K562 (cell line): ENCODE measurements at regions not wholly inside any gene's neighbourhood (a gene's known extent, or its start where the extent isn't known, plus 50 kb on each side); places are given as distances from the start of the nearest gene placed in this dataset.

Source experiments
- ATAC-seq: fragments of 200-7000 bp; cut with Tn5 transposase; 3 replicates; pipeline ENCODE4 v1.9.1; 2020; ENCODE audit warnings: moderate library complexity
- BruUV-seq: library from RNA; stranded (reverse); fragments of 400-500 nt; replicated peaks from 2 replicates; lab custom pipeline; 2021; lab: Mats Ljungman, UMichigan
- CTCF ChIA-PET: fragments of 300-600 bp; formaldehyde crosslinking; extraction: SDS; loops from one replicate; lab custom pipeline; 2021; ENCODE audit warnings: low intra/inter-chr PET ratio; lab: Yijun Ruan, JAX
- POLR2A ChIA-PET: fragments of 300-600, 350-650 bp; sonication (Branson Sonifier 250); formaldehyde crosslinking; extraction: SDS; loops from one replicate; lab custom pipeline; 2021; ENCODE audit warnings: antibody characterized with exemption, inconsistent platforms; lab: Yijun Ruan, JAX
- DNase-seq, 4 experiments: peaks; one replicate each; pipeline versions ENCODE4 v3.0.0 to v3.0.0-alpha.2; 2011 to 2018; ENCODE audit warnings: low spot score in 3 of 4, mixed read lengths in 3 of 4; ENCODE audit errors: extremely low read depth in 1 of 4
- FAIRE-seq: peaks from 2 replicates; lab custom pipeline; 2011; peaks lifted over from hg19 to GRCh38; lab: Jason Lieb, UNC
- H2AFZ ChIP-seq: 2 replicates; pipeline ENCODE4 v1.6.0; 2011; ENCODE audit warnings: low read depth, low read length, control low read depth, inconsistent platforms
- H3K27ac ChIP-seq: fragments of 200-600 bp; 3 replicates; pipeline ENCODE4 v1.8.0; 2011; ENCODE audit warnings: low read depth, mild to moderate bottlenecking, control low read depth, inconsistent platforms, low read length, moderate library complexity, mixed read lengths; ENCODE audit errors: extremely low read depth
- H3K27me3 ChIP-seq, 2 experiments: fragments of 300-600 bp in 1 of 2; 2 replicates in 1 of 2; 3 replicates in 1 of 2; pipeline versions ENCODE4 v1.6.0 to v1.8.0; 2011; ENCODE audit warnings: inconsistent platforms in 2 of 2, low read length in 2 of 2, mild to moderate bottlenecking in 1 of 2, mixed read lengths in 1 of 2, moderate library complexity in 1 of 2; ENCODE audit not compliant: control insufficient read depth in 2 of 2, insufficient read depth in 2 of 2
- H3K36me3 ChIP-seq: fragments of 300-600 bp; 3 replicates; pipeline ENCODE4 v1.8.0; 2011; ENCODE audit warnings: mild to moderate bottlenecking, low read length, inconsistent platforms; ENCODE audit not compliant: control insufficient read depth, insufficient read depth
- H3K4me1 ChIP-seq, 2 experiments: fragments of 200-600 bp in 1 of 2; replicated peaks in 1 of 2; 2 replicates in 1 of 2; 3 replicates in 1 of 2; pipeline versions ENCODE4 v1.5.1 to v1.8.0; 2011; ENCODE audit warnings: inconsistent platforms in 2 of 2, low read length in 2 of 2, mild to moderate bottlenecking in 1 of 2, mixed read lengths in 1 of 2, moderate library complexity in 1 of 2; ENCODE audit not compliant: control insufficient read depth in 2 of 2, insufficient read depth in 2 of 2
- H3K4me2 ChIP-seq: 2 replicates; pipeline ENCODE4 v1.6.1; 2011; ENCODE audit warnings: low read length, control low read depth, inconsistent platforms, mixed read lengths; ENCODE audit not compliant: insufficient read depth
- H3K4me3 ChIP-seq: fragments of 200-600 bp; sonication (generic), shearing (Covaris generic); 2 replicates; pipeline ENCODE4 v1.5.1; 2016; ENCODE audit warnings: control low read depth, inconsistent platforms
- H3K79me2 ChIP-seq: fragments of 200-600 bp; 3 replicates; pipeline ENCODE4 v1.8.0; 2011; ENCODE audit warnings: low read length, inconsistent platforms; ENCODE audit not compliant: control insufficient read depth, insufficient read depth
- H3K9ac ChIP-seq, 2 experiments: 2 replicates each; pipeline versions ENCODE4 v1.6.0 to v1.6.1; 2011; ENCODE audit warnings: low read depth in 2 of 2, low read length in 2 of 2, control low read depth in 1 of 2, inconsistent platforms in 1 of 2, mild to moderate bottlenecking in 1 of 2, mixed read lengths in 1 of 2; ENCODE audit not compliant: insufficient read depth in 1 of 2
- H3K9me1 ChIP-seq: one replicate; pipeline ENCODE4 v1.6.0; 2011; ENCODE audit warnings: inconsistent platforms, mild to moderate bottlenecking, low read length, moderate library complexity; ENCODE audit not compliant: control insufficient read depth, insufficient read depth
- H3K9me3 ChIP-seq: replicated peaks from 2 replicates; pipeline ENCODE4 v1.5.1; 2011; ENCODE audit warnings: low read depth, low read length, inconsistent platforms; ENCODE audit not compliant: control insufficient read depth, insufficient read depth
- H4K20me1 ChIP-seq: replicated peaks from 2 replicates; pipeline ENCODE4 v1.6.1; 2011; ENCODE audit warnings: low read length, inconsistent platforms, mixed read lengths; ENCODE audit not compliant: control insufficient read depth, insufficient read depth
- DLX4 ChIP-seq: fragments of 250-450 bp; sonication (Bioruptor Pico); IDR thresholded peaks from 2 replicates; pipeline ENCODE4 v1.6.1; 2021; ENCODE audit warnings: mild to moderate bottlenecking
- ESRRA ChIP-seq: fragments of 450-650 bp; IDR thresholded peaks from 2 replicates; pipeline ENCODE4 v1.6.1; 2014; ENCODE audit warnings: low read depth, mild to moderate bottlenecking, moderate library complexity, borderline replicate concordance
- NFRKB ChIP-seq: fragments of 450-650 bp; IDR thresholded peaks from 2 replicates; pipeline ENCODE4 v1.6.1; 2016; ENCODE audit warnings: low read depth
- PYGO2 ChIP-seq: fragments of 450-650 bp; IDR thresholded peaks from 2 replicates; pipeline ENCODE4 v1.6.1; 2016; ENCODE audit warnings: mild to moderate bottlenecking, missing genetic modification characterization, moderate library complexity, missing compliant biosample characterization
- SIN3B ChIP-seq: fragments of 450-650 bp; IDR thresholded peaks from 2 replicates; pipeline ENCODE4 v1.6.1; 2017; ENCODE audit warnings: low read depth, mild to moderate bottlenecking, moderate library complexity
- YY1 ChIP-seq, 3 experiments: IDR thresholded peaks; 2 replicates each; pipeline ENCODE4 v1.6.1; 2011; ENCODE audit warnings: low read length in 2 of 3, mild to moderate bottlenecking in 2 of 3, moderate library complexity in 2 of 3, borderline replicate concordance in 1 of 3, control low read depth in 1 of 3, low read depth in 1 of 3; ENCODE audit not compliant: insufficient read depth in 3 of 3, insufficient replicate concordance in 2 of 3, control insufficient read depth in 1 of 3, insufficient read length in 1 of 3; ENCODE audit errors: extremely low read depth in 1 of 3
- ZBTB8A ChIP-seq: fragments of 450-650 bp; IDR thresholded peaks from 2 replicates; pipeline ENCODE4 v1.6.1; 2018; ENCODE audit warnings: mild to moderate bottlenecking, moderate library complexity; ENCODE audit not compliant: partially characterized antibody
- in situ Hi-C: fragments of 300-500 bp; cut with MboI; formaldehyde crosslinking; loops from 4 replicates; pipeline ENCODE4 v1.15.0; 2018; ENCODE audit warnings: inconsistent platforms, mixed read lengths
- intact Hi-C: fragments of 100-400 bp; cut with micrococcal nuclease; formaldehyde crosslinking; loops from 2 replicates; pipeline ENCODE4 v1.14.2; 2022

DNA sequence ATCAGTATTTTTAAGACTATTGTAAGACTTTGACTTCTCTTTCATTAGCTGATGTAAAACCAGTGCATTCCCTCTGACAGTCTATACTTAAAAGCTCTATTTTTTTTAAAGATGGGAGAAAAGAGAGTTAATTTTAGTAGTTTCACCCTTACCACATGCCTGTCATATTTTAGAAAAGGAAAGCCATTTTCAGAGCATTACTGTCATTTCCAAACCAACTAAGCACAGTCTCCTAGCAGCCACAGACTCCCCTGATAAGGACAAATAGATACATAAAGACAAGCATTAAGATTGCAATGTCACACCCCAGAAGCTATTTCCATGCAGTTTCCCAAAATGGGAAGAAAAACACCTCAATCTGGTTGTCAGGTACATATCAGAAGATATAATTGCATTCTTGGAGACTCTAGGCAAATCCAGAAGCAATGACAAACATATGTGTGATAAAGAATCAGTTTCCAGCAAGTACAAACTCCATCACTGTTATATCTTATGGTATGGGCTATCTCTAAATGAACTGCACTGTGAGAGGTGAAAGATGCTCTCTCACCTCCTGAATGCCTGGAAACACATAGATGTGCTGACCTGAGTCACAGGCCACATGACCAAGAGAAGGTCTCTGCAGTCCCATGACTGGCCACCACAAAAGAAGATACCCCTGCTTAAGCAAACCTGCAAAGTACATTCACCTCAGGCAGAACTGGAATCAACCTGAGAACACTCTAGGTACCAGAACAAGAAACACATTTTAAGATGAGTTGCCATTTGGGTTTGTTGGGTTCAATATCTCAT, 303.3 kb downstream of the POU4F1 start:
- ChIA-PET CTCF (interaction anchor here (0.6 kb wide), 1 partner anchor 464 kb away, joined by 3 read pairs; no protein-coding TSS in a partner anchor), POLR2A (no interaction called here)
- Histone ChIP-seq H2AFZ (no peak overlapping the region), H3K4me1 (no peaks in the 10 kb centered on the region), H3K9ac (no peak overlapping the region), H3K27me3 (no peaks in the 10 kb centered on the region), H3K9me1 (no peaks in the 10 kb centered on the region), H3K9me3 (no peaks in the 10 kb centered on the region), H3K36me3 (no peaks in the 10 kb centered on the region), H3K4me3 (no peak overlapping the region)
- DNase-seq, result no peak
- no peak for FAIRE-seq
- intact Hi-C loops, result no loop called here
- TF ChIP-seq DLX4 (CRISPR knock-in tag) (no peak), SIN3B (no peak), NFRKB (no peak), PYGO2 (tag) (no peak), ESRRA (no peak), ZBTB8A (no peak), YY1 (IDR thresholded peaks at IDR 0.05; ENCODE audit: borderline replicate concordance in 1 of 3, control insufficient read depth in 1 of 3, extremely low read depth in 1 of 3, insufficient read depth in 3 of 3, insufficient read length in 1 of 3, insufficient replicate concordance in 2 of 3, low read depth in 1 of 3, low read length in 2 of 3) (no peak)
- TF ChIP-seq, all 486 proteins: peak for 0
- no TSS peak for BruUV-seq
- no peak for ATAC-seq
- Histone ChIP-seq H3K79me2 (no peaks in the 10 kb centered on the region), H3K27ac (no peak overlapping the region), H3K4me2 (no peak overlapping the region), H4K20me1 (no peaks in the 10 kb centered on the region)
- in situ Hi-C loops, result no loop called here
